ENCODE measurements at regions not wholly inside any gene's neighbourhood (a gene's known extent, or its start where the extent isn't known, plus 50 kb on each side); places are given as distances from the start of the nearest gene placed in this dataset.
"Not testable (repeated sequence)": the region's sequence is repeated elsewhere in the genome, so short reads cannot be mapped to it uniquely, and the experiment has no call there.

GRCh38 chr1:220475608-220476007, 52.3 kb upstream of the MARK1 start:
- not testable (repeated sequence) for H3K36me3 ChIP-seq; DNase-seq (ENCODE audit: low spot score); H3K9me3 ChIP-seq; H3K4me1 ChIP-seq; H3K27me3 ChIP-seq; H3K27ac ChIP-seq; H3K4me3 ChIP-seq

- not testable (repeated sequence) for H3K9me3 ChIP-seq; H3K36me3 ChIP-seq; H3K4me1 ChIP-seq; H3K27me3 ChIP-seq; DNase-seq (ENCODE audit: low spot score); H3K4me3 ChIP-seq; H3K27ac ChIP-seq
These were observed 52.8 kb upstream of the MARK1 start for GRCh38 chr1:220475141-220475540.

- H3K4me3 ChIP-seq, result no peak overlapping the region
- H3K27me3 ChIP-seq, result no peaks in the 10 kb centered on the region
- H3K9me3 ChIP-seq, result peaks cover 0 to 8% of the 10 kb centered on the region in 2 donors
- no peak for DNase-seq (ENCODE audit: low spot score)
- no peaks in the 10 kb centered on the region for H3K36me3 ChIP-seq
- TF ChIP-seq CTCF (IDR thresholded peaks at IDR 0.05), result no peak
- no peaks in the 10 kb centered on the region for H3K4me1 ChIP-seq
- no peak overlapping the region for H3K27ac ChIP-seq
These were observed 54.5 kb upstream of the MARK1 start for GRCh38 chr1:220473440-220473839.

GRCh38 chr1:220462752-220463151, 65.2 kb upstream of the MARK1 start:
- H3K4me1 ChIP-seq, result no peaks in the 10 kb centered on the region
- no peak overlapping the region for H3K4me3 ChIP-seq
- H3K27me3 ChIP-seq, result no peaks in the 10 kb centered on the region
- H3K9me3 ChIP-seq, result peaks cover 0 to 8% of the 10 kb centered on the region in 2 donors
- TF ChIP-seq CTCF (IDR thresholded peaks at IDR 0.05), result no peak
- DNase-seq (ENCODE audit: low spot score), result no peak
- H3K36me3 ChIP-seq, result no peaks in the 10 kb centered on the region
- H3K27ac ChIP-seq, result no peak overlapping the region

GRCh38 chr1:220458936-220459335, 69.0 kb upstream of the MARK1 start:
- H3K4me1 ChIP-seq, result no peaks in the 10 kb centered on the region
- H3K27ac ChIP-seq, result no peak overlapping the region
- H3K9me3 ChIP-seq, result no peaks in the 10 kb centered on the region
- H3K27me3 ChIP-seq, result no peaks in the 10 kb centered on the region
- no peak for DNase-seq (ENCODE audit: low spot score)
- no peak for TF ChIP-seq CTCF (IDR thresholded peaks at IDR 0.05)
- H3K4me3 ChIP-seq, result no peak overlapping the region
- no peaks in the 10 kb centered on the region for H3K36me3 ChIP-seq

GRCh38 chr1:220457957-220458609, 69.9 kb upstream of the MARK1 start:
- no peak for DNase-seq (ENCODE audit: low spot score)
- no peak for TF ChIP-seq CTCF (IDR thresholded peaks at IDR 0.05)
- H3K27ac ChIP-seq, result no peak overlapping the region
- no peak overlapping the region for H3K4me3 ChIP-seq
- no peaks in the 10 kb centered on the region for H3K9me3 ChIP-seq
- H3K27me3 ChIP-seq, result no peaks in the 10 kb centered on the region
- H3K36me3 ChIP-seq, result no peaks in the 10 kb centered on the region
- no peaks in the 10 kb centered on the region for H3K4me1 ChIP-seq

GRCh38 chr1:220455559-220455958, 72.4 kb upstream of the MARK1 start:
- TF ChIP-seq CTCF (IDR thresholded peaks at IDR 0.05), result no peak
- H3K27me3 ChIP-seq, result no peaks in the 10 kb centered on the region
- H3K4me1 ChIP-seq, result no peaks in the 10 kb centered on the region
- no peaks in the 10 kb centered on the region for H3K36me3 ChIP-seq
- H3K4me3 ChIP-seq, result no peak overlapping the region
- no peaks in the 10 kb centered on the region for H3K9me3 ChIP-seq
- DNase-seq (ENCODE audit: low spot score), result no peak
- no peak overlapping the region for H3K27ac ChIP-seq
